Mesothelial cell of epicardium (in vitro differentiated cells): ENCODE measurements at regions not wholly inside any gene's neighbourhood (a gene's known extent, or its start where the extent isn't known, plus 50 kb on each side); places are given as distances from the start of the nearest gene placed in this dataset.
A peak's percentile ranks its signal among the peaks of the same experiment; 100 is the strongest.
"Not testable (repeated sequence)": the region's sequence is repeated elsewhere in the genome, so short reads cannot be mapped to it uniquely, and the experiment has no call there.

Experiments
- DNase-seq, 2 experiments: peaks; one replicate each; pipeline ENCODE4 v3.0.0; 2021; ENCODE audit warnings: low spot score in 2 of 2; ENCODE audit not compliant: unreplicated experiment in 2 of 2
- H3K27ac Mint-ChIP-seq: 2 replicates; pipeline ENCODE4 v1.8.0; 2021; ENCODE audit warnings: mixed read lengths
- H3K27me3 Mint-ChIP-seq: 2 replicates; pipeline ENCODE4 v1.8.0; 2021; ENCODE audit warnings: low read depth, mixed read lengths
- H3K36me3 Mint-ChIP-seq: 2 replicates; pipeline ENCODE4 v1.8.0; 2021; ENCODE audit warnings: mixed read lengths
- H3K4me1 Mint-ChIP-seq: 2 replicates; pipeline ENCODE4 v1.8.0; 2021; ENCODE audit warnings: mixed read lengths
- H3K4me3 Mint-ChIP-seq: 2 replicates; pipeline ENCODE4 v1.8.0; 2021; ENCODE audit warnings: mild to moderate bottlenecking, moderate library complexity, mixed read lengths
- H3K9me3 Mint-ChIP-seq: 2 replicates; pipeline ENCODE4 v1.8.0; 2021; ENCODE audit warnings: mixed read lengths
- CTCF ChIP-seq: fragments of 200-600 bp; sonication (generic); IDR thresholded peaks from one replicate; pipeline ENCODE4 v1.5.0; 2021; ENCODE audit warnings: antibody characterized with exemption; ENCODE audit not compliant: unreplicated experiment

- not testable (repeated sequence) for DNase-seq, H3K27ac Mint-ChIP-seq, H3K36me3 Mint-ChIP-seq, H3K4me1 Mint-ChIP-seq, H3K4me3 Mint-ChIP-seq, H3K27me3 Mint-ChIP-seq
- H3K9me3 Mint-ChIP-seq = peaks cover 34% of the 10 kb centered on the region
These were observed 66.2 kb upstream of the PAPPA2 start for GRCh38 chr1:176396604-176397395.

- Mint-ChIP-seq H3K27me3 (no peaks in the 10 kb centered on the region), H3K27ac (no peak overlapping the region), H3K36me3 (no peaks in the 10 kb centered on the region), H3K4me3 (no peak overlapping the region), H3K9me3 (peaks cover 15% of the 10 kb centered on the region), H3K4me1 (no peaks in the 10 kb centered on the region)
- TF ChIP-seq CTCF = no peak
- DNase-seq = no peak
These were observed 71.4 kb upstream of the PAPPA2 start for GRCh38 chr1:176391621-176392020.

- Mint-ChIP-seq H3K27me3 (peaks cover 2% of the 10 kb centered on the region), H3K36me3 (no peaks in the 10 kb centered on the region), H3K4me1 (no peaks in the 10 kb centered on the region), H3K27ac (no peak overlapping the region), H3K9me3 (peaks cover 18% of the 10 kb centered on the region), H3K4me3 (no peak overlapping the region)
- no peak for DNase-seq
- no peak for TF ChIP-seq CTCF
These were observed 78.1 kb upstream of the PAPPA2 start for GRCh38 chr1:176384841-176385240.

GRCh38 chr1:176382163-176382562 lies 80.8 kb upstream of the PAPPA2 start:
- Mint-ChIP-seq H3K36me3 (no peaks in the 10 kb centered on the region), H3K9me3 (peaks cover 3% of the 10 kb centered on the region), H3K4me1 (no peaks in the 10 kb centered on the region), H3K4me3 (no peak overlapping the region), H3K27ac (no peak overlapping the region), H3K27me3 (peaks cover 7% of the 10 kb centered on the region)
- DNase-seq = no peak
- no peak for TF ChIP-seq CTCF

GRCh38 chr1:176379626-176380339 lies 83.2 kb upstream of the PAPPA2 start:
- Mint-ChIP-seq H3K27ac (no peak overlapping the region), H3K4me3 (no peak overlapping the region), H3K27me3 (peaks cover 7% of the 10 kb centered on the region), H3K4me1 (no peaks in the 10 kb centered on the region), H3K36me3 (no peaks in the 10 kb centered on the region), H3K9me3 (no peaks in the 10 kb centered on the region)
- no peak for TF ChIP-seq CTCF
- DNase-seq = no peak

GRCh38 chr1:176374967-176375569 lies 87.9 kb upstream of the PAPPA2 start:
- Mint-ChIP-seq H3K36me3 (no peaks in the 10 kb centered on the region), H3K4me1 (no peaks in the 10 kb centered on the region), H3K27ac (no peak overlapping the region), H3K27me3 (peaks cover 6% of the 10 kb centered on the region), H3K9me3 (no peaks in the 10 kb centered on the region), H3K4me3 (no peak overlapping the region)
- DNase-seq = peak; percentile 52 to 87
- TF ChIP-seq CTCF = peak; percentile 81
